IMR-90 (cell line): ENCODE measurements at regions not wholly inside any gene's neighbourhood (a gene's known extent, or its start where the extent isn't known, plus 50 kb on each side); places are given as distances from the start of the nearest gene placed in this dataset.

Experiments used
- ATAC-seq: fragments of 200-7000 bp; cut with Tn5 transposase; 2 replicates; pipeline ENCODE4 v1.9.1; 2020; ENCODE audit warnings: low read depth, mild to moderate bottlenecking, moderate library complexity
- BruUV-seq: library from RNA; stranded (reverse); fragments of 400-500 nt; replicated peaks from 2 replicates; lab custom pipeline; 2021; lab: Mats Ljungman, UMichigan
- CTCF ChIA-PET: fragments of 300-600 bp; formaldehyde crosslinking; extraction: SDS; loops from one replicate; lab custom pipeline; 2021; ENCODE audit warnings: antibody characterized with exemption; lab: Yijun Ruan, JAX
- POLR2A ChIA-PET: fragments of 300-600 bp; sonication (Branson Sonifier 250); formaldehyde crosslinking; loops from one replicate; lab custom pipeline; 2022; ENCODE audit warnings: antibody characterized with exemption; ENCODE audit not compliant: unreplicated experiment; lab: Charles Lee
- DNase-seq: peaks from one replicate; pipeline ENCODE4 v3.0.0; 2013
- H2AFZ ChIP-seq: replicated peaks from 2 replicates; pipeline ENCODE3; 2013; ENCODE audit warnings: low read length, mild to moderate bottlenecking; ENCODE audit not compliant: poor library complexity
- H2AK5ac ChIP-seq: 2 replicates; pipeline ENCODE4 v1.6.1; 2013; ENCODE audit warnings: low read depth, low read length, inconsistent platforms
- H2AK9ac ChIP-seq: replicated peaks from 2 replicates; pipeline ENCODE3; 2013; ENCODE audit warnings: mild to moderate bottlenecking, low read depth, low read length, moderate library complexity; ENCODE audit not compliant: poor library complexity
- H2BK120ac ChIP-seq: 2 replicates; pipeline ENCODE4 v1.6.1; 2013; ENCODE audit warnings: low read depth, low read length, inconsistent platforms
- H2BK15ac ChIP-seq: 3 replicates; pipeline ENCODE4 v1.6.1; 2013; ENCODE audit warnings: low read depth, low read length, inconsistent platforms
- H2BK20ac ChIP-seq: 2 replicates; pipeline ENCODE4 v1.6.1; 2013; ENCODE audit warnings: low read depth, mild to moderate bottlenecking, inconsistent platforms, low read length, moderate library complexity
- H2BK5ac ChIP-seq: 2 replicates; pipeline ENCODE4 v1.6.1; 2013; ENCODE audit warnings: mild to moderate bottlenecking, low read depth, low read length, inconsistent platforms; ENCODE audit not compliant: poor library complexity, severe bottlenecking
- H3K14ac ChIP-seq: replicated peaks from 2 replicates; pipeline ENCODE4 v1.6.1; 2013; ENCODE audit warnings: low read depth, low read length, inconsistent platforms
- H3K18ac ChIP-seq: 2 replicates; pipeline ENCODE4 v1.6.1; 2013; ENCODE audit warnings: low read depth, low read length, control low read depth
- H3K23ac ChIP-seq: 2 replicates; pipeline ENCODE4 v1.6.1; 2013; ENCODE audit warnings: low read depth, low read length, inconsistent platforms
- H3K27ac ChIP-seq: 2 replicates; pipeline ENCODE4 v1.5.1; 2013; ENCODE audit warnings: mild to moderate bottlenecking, control low read depth, low read length; ENCODE audit not compliant: insufficient read depth
- H3K27me3 ChIP-seq: 2 replicates; pipeline ENCODE4 v1.6.1; 2013; ENCODE audit warnings: low read length; ENCODE audit not compliant: control insufficient read depth, insufficient read depth
- H3K36me3 ChIP-seq: 2 replicates; pipeline ENCODE4 v1.6.1; 2013; ENCODE audit warnings: low read length, mixed read lengths; ENCODE audit not compliant: control insufficient read depth, insufficient read depth
- H3K4ac ChIP-seq: 2 replicates; pipeline ENCODE4 v1.6.1; 2013; ENCODE audit warnings: low read depth, low read length, inconsistent platforms
- H3K4me1 ChIP-seq: 2 replicates; pipeline ENCODE4 v1.6.1; 2013; ENCODE audit warnings: low read length, mixed read lengths; ENCODE audit not compliant: control insufficient read depth, insufficient read depth
- H3K4me2 ChIP-seq: 2 replicates; pipeline ENCODE4 v1.6.1; 2013; ENCODE audit warnings: low read depth, mild to moderate bottlenecking, control low read depth, low read length, moderate library complexity
- H3K4me3 ChIP-seq: 2 replicates; pipeline ENCODE4 v1.5.1; 2013; ENCODE audit warnings: low read depth, mild to moderate bottlenecking, control low read depth, low read length, moderate library complexity; ENCODE audit not compliant: insufficient read depth
- H3K56ac ChIP-seq: 2 replicates; pipeline ENCODE4 v1.6.1; 2013; ENCODE audit warnings: low read length, inconsistent platforms; ENCODE audit not compliant: insufficient read depth; ENCODE audit errors: extremely low read depth
- H3K79me1 ChIP-seq, 2 experiments: 2 replicates each; pipeline ENCODE4 v1.6.1; 2013; ENCODE audit warnings: low read length in 2 of 2, inconsistent platforms in 1 of 2, low read depth in 1 of 2
- H3K9ac ChIP-seq: 2 replicates; pipeline ENCODE4 v1.6.1; 2013; ENCODE audit warnings: low read depth, low read length, control low read depth
- H3K9me1 ChIP-seq: 2 replicates; pipeline ENCODE4 v1.6.1; 2013; ENCODE audit warnings: low read length, inconsistent platforms; ENCODE audit not compliant: insufficient read depth
- H3K9me3 ChIP-seq: 2 replicates; pipeline ENCODE4 v1.6.1; 2013; ENCODE audit warnings: low read length; ENCODE audit not compliant: control insufficient read depth, insufficient read depth
- H4K20me1 ChIP-seq: 2 replicates; pipeline ENCODE4 v1.6.1; 2013; ENCODE audit warnings: low read length, inconsistent platforms; ENCODE audit not compliant: insufficient read depth
- H4K5ac ChIP-seq: 2 replicates; pipeline ENCODE4 v1.6.1; 2013; ENCODE audit warnings: mild to moderate bottlenecking, low read depth, low read length, control low read depth
- H4K8ac ChIP-seq, 2 experiments: 2 replicates each; pipeline ENCODE4 v1.6.1; 2013; ENCODE audit warnings: low read depth in 2 of 2, low read length in 2 of 2, control low read depth in 1 of 2, inconsistent platforms in 1 of 2
- H4K91ac ChIP-seq: 2 replicates; pipeline ENCODE4 v1.6.1; 2013; ENCODE audit warnings: low read depth, low read length, inconsistent platforms; ENCODE audit not compliant: insufficient read depth
- BHLHE40 ChIP-seq: fragments of 150-350 bp; IDR thresholded peaks from 2 replicates; pipeline ENCODE4 v1.6.1; 2016; ENCODE audit warnings: mild to moderate bottlenecking, low read depth, low read length
- CEBPB ChIP-seq: IDR thresholded peaks from 2 replicates; pipeline ENCODE4 v1.6.1; 2012; ENCODE audit warnings: low read depth, low read length, improper control_type of control experiment
- ELK1 ChIP-seq: fragments of 150-350 bp; IDR thresholded peaks from 2 replicates; pipeline ENCODE4 v1.6.1; 2016; ENCODE audit warnings: low read depth, mild to moderate bottlenecking, low read length, moderate library complexity, borderline replicate concordance
- FOS ChIP-seq: fragments of 150-350 bp; IDR thresholded peaks from 2 replicates; pipeline ENCODE4 v1.6.1; 2016; ENCODE audit warnings: low read depth, low read length
- MAFK ChIP-seq: IDR thresholded peaks from 2 replicates; pipeline ENCODE4 v1.6.1; 2012; ENCODE audit warnings: low read depth, low read length, improper control_type of control experiment
- MAZ ChIP-seq: IDR thresholded peaks from 2 replicates; pipeline ENCODE4 v1.6.1; 2012; ENCODE audit warnings: low read depth, mild to moderate bottlenecking, low read length, improper control_type of control experiment, moderate library complexity, borderline replicate concordance
- NFE2L2 ChIP-seq: fragments of 150-350 bp; IDR thresholded peaks from 2 replicates; pipeline ENCODE4 v1.6.1; 2016; ENCODE audit warnings: low read depth, mild to moderate bottlenecking, low read length
- POLR2A ChIP-seq: IDR thresholded peaks from 2 replicates; pipeline ENCODE4 v1.6.1; 2012; ENCODE audit warnings: mild to moderate bottlenecking, low read depth, low read length
- RAD21 ChIP-seq: IDR thresholded peaks from 2 replicates; pipeline ENCODE4 v1.6.1; 2012; ENCODE audit warnings: low read length, improper control_type of control experiment
- RFX5 ChIP-seq: IDR thresholded peaks from 2 replicates; pipeline ENCODE4 v1.8.0; 2012; ENCODE audit warnings: low read depth, mild to moderate bottlenecking, low read length, moderate library complexity
- SMC3 ChIP-seq: fragments of 150-350 bp; IDR thresholded peaks from 2 replicates; pipeline ENCODE4 v1.6.1; 2016; ENCODE audit warnings: low read depth, mild to moderate bottlenecking, antibody characterized with exemption, low read length, moderate library complexity
- WGBS, 2 experiments: methylation state at CpG; one replicate each; pipeline versions ENCODE4 v1.1.5 to v1.1.7; 2013; ENCODE audit warnings: missing lambda C conversion rate in 2 of 2; ENCODE audit not compliant: insufficient read length in 1 of 2; ENCODE audit errors: extremely low coverage in 2 of 2; 5-methylcytosine and 5-hydroxymethylcytosine counted together
- dilution Hi-C: fragments of 300-500 bp; cut with HindIII; formaldehyde crosslinking; loops from one replicate; pipeline ENCODE4 v1.14.3; 2018; ENCODE audit warnings: low sequenced_read_pairs; ENCODE audit not compliant: unreplicated experiment
- in situ Hi-C: fragments of 300-500 bp; cut with MboI; formaldehyde crosslinking; loops from 3 replicates; pipeline ENCODE4 v1.14.3; 2019; ENCODE audit warnings: low sequenced_read_pairs, inconsistent platforms, mixed read lengths
- intact Hi-C: fragments of 100-400 bp; cut with micrococcal nuclease; formaldehyde crosslinking; loops from 2 replicates; pipeline ENCODE4 v1.10.0; 2022

GRCh38 chr5:112549605-112550166 is 130.6 kb upstream of the EPB41L4A start:
- Histone ChIP-seq H3K36me3 (no peaks in the 10 kb centered on the region), H2AK9ac (no peak overlapping the region), H4K5ac (no peak overlapping the region), H3K4me2 (no peak overlapping the region), H4K8ac (no peak overlapping the region), H3K27ac (no peak overlapping the region), H3K79me1 (no peaks in the 10 kb centered on the region), H3K9me3 (no peaks in the 10 kb centered on the region), H3K23ac (no peak overlapping the region), H4K91ac (no peak overlapping the region), H3K4ac (no peak overlapping the region), H3K56ac (no peak overlapping the region), H3K14ac (no peak overlapping the region), H3K9ac (no peak overlapping the region), H2BK20ac (no peak overlapping the region), H3K9me1 (no peaks in the 10 kb centered on the region), H3K4me3 (no peak overlapping the region), H4K20me1 (no peaks in the 10 kb centered on the region), H2BK5ac (no peak overlapping the region), H2AFZ (no peak overlapping the region), H3K27me3 (peaks cover 11% of the 10 kb centered on the region), H3K4me1 (no peaks in the 10 kb centered on the region; the same call in 1 of the 2 replicates), H3K18ac (no peak overlapping the region), H2BK120ac (no peak overlapping the region), H2BK15ac (no peak overlapping the region), H2AK5ac (no peak overlapping the region)
- CTCF ChIA-PET = interaction anchor here (0.5 to 2.4 kb wide), 4 partner anchors 14 to 299 kb away, joined by 3 to 10 read pairs (median 3); no protein-coding TSS in a partner anchor
- POLR2A ChIA-PET = no interaction called here
- DNase-seq = no peak
- no CpG with 5 or more reads among the region's 2 CpGs for WGBS, 2 experiments
- no peak for TF ChIP-seq POLR2A
- no peak for TF ChIP-seq RFX5
- TF ChIP-seq NFE2L2 = no peak
- no peak for TF ChIP-seq MAZ
- TF ChIP-seq SMC3 = no peak
- no peak for TF ChIP-seq RAD21
- no peak for TF ChIP-seq MAFK
- TF ChIP-seq FOS = no peak
- TF ChIP-seq ELK1 = no peak
- no peak for TF ChIP-seq CEBPB
- TF ChIP-seq BHLHE40 = no peak
- in situ Hi-C loops = loop anchor here (5.0 to 25.0 kb wide), 4 partner anchors 208 to 1063 kb away; no protein-coding TSS in a partner anchor
- dilution Hi-C loops = no loop called here
- intact Hi-C loops = loop anchor here (2.0 kb wide), 2 partner anchors 373 to 1057 kb away; partner anchors contain the start of gene REEP5
- no TSS peak for BruUV-seq
- ATAC-seq = no peak
